ENCODE measurements at regions not wholly inside any gene's neighbourhood (a gene's known extent, or its start where the extent isn't known, plus 50 kb on each side); places are given as distances from the start of the nearest gene placed in this dataset.

GRCh38 chr1:143718524-143718923 is 253.3 kb downstream of the FAM72C start:
- TF ChIP-seq POLR2AphosphoS5 (IDR thresholded peaks at IDR 0.05) (no peak), POLR2A (IDR thresholded peaks at IDR 0.05) (no peak)

All from transverse colon (tissue), 3 donors.